Hematopoietic multipotent progenitor cell (in vitro differentiated cells): ENCODE measurements at regions not wholly inside any gene's neighbourhood (a gene's known extent, or its start where the extent isn't known, plus 50 kb on each side); places are given as distances from the start of the nearest gene placed in this dataset.
"Not testable (repeated sequence)": the region's sequence is repeated elsewhere in the genome, so short reads cannot be mapped to it uniquely, and the experiment has no call there.

Experiments
- DNase-seq, 3 donors: peaks; one replicate each; pipeline ENCODE4 v3.0.0-alpha.2; 2011 to 2015; ENCODE audit warnings: low read depth in 2 of 3, low spot score in 2 of 3

- no peak for DNase-seq
These were observed 83.4 kb downstream of the TNFRSF13B start for GRCh38 chr17:16888413-16889087.

- DNase-seq: no peak
These were observed 84.3 kb downstream of the TNFRSF13B start for GRCh38 chr17:16887523-16888095.

- DNase-seq: no peak
These were observed 85.1 kb downstream of the TNFRSF13B start for GRCh38 chr17:16886655-16887322.

- DNase-seq: not testable (repeated sequence)
These were observed 86.7 kb downstream of the TNFRSF13B start for GRCh38 chr17:16885204-16885603.

GRCh38 chr17:16882926-16883265 lies 89.0 kb downstream of the TNFRSF13B start:
- DNase-seq: not testable (repeated sequence)

- DNase-seq: no peak
These were observed 89.5 kb downstream of the TNFRSF13B start for GRCh38 chr17:16882243-16882925.

- no peak for DNase-seq
These were observed 90.5 kb downstream of the TNFRSF13B start for GRCh38 chr17:16881239-16881924.

GRCh38 chr17:16880843-16881230 lies 91.1 kb downstream of the TNFRSF13B start:
- DNase-seq: no peak

- no peak for DNase-seq
These were observed 91.6 kb downstream of the TNFRSF13B start for GRCh38 chr17:16880121-16880842.

- no peak for DNase-seq
These were observed 92.2 kb downstream of the TNFRSF13B start for GRCh38 chr17:16879686-16880085.

GRCh38 chr17:16878606-16879005 lies 93.3 kb downstream of the TNFRSF13B start:
- DNase-seq: no peak

GRCh38 chr17:16878084-16878483 lies 93.8 kb downstream of the TNFRSF13B start:
- no peak for DNase-seq

GRCh38 chr17:16877099-16877498 lies 94.8 kb downstream of the TNFRSF13B start:
- no peak for DNase-seq

GRCh38 chr17:16875662-16876061 lies 96.3 kb downstream of the TNFRSF13B start:
- DNase-seq: no peak

- not testable (repeated sequence) for DNase-seq
These were observed 97.7 kb downstream of the TNFRSF13B start for GRCh38 chr17:16874216-16874615.

GRCh38 chr17:16873174-16874035 lies 98.5 kb downstream of the TNFRSF13B start:
- DNase-seq: peak in 2 of 3 donors; percentile 17 to 21

- DNase-seq: no peak
These were observed 99.4 kb downstream of the TNFRSF13B start for GRCh38 chr17:16872351-16873173.

- DNase-seq: not testable (repeated sequence)
These were observed 100.3 kb downstream of the TNFRSF13B start for GRCh38 chr17:16871446-16872190.
